ENCODE measurements at regions not wholly inside any gene's neighbourhood (a gene's known extent, or its start where the extent isn't known, plus 50 kb on each side); places are given as distances from the start of the nearest gene placed in this dataset.

DNA sequence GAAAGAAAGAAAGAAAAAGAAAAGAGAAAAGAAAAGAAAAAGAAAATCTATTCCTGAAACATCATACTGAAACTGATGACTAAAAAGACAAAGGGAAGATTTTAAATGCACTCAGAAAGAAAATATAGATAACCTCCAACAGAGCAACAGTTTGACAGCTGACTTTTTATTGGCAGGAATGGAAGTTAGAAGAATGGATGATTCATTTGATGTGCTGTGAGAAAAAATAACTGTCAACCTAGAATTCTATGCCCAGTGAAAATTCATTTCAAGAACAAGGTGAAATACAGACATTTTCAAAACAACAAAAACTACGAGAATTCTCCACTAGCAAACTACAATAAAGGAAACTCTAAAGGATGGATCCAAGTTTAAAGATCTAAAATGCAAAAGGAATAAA, 50.5 kb upstream of the HSPA12A start:
- no peak for DNase-seq (ENCODE audit: low read depth in 2 of 2)

DNA sequence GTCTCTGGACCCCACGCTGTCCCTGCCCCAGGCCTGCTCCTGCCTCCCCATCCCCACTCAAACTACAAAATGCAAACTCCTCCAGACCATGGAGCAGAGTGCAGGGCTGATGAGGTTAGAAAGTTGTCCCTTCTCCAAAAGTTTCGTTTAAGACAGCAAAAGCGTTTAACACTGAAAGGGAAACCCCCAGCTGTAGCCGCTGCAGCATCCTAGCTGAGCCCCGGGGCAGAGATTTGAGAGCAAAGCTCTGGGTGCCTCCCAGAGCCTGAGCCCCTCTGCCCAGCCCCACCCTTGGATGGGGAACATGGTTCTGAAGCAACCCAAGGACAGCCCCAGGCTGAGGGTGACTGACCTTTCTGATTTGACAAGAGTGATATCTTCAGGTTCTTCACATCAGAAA, 52.8 kb upstream of the ENO4 start:
- no peak for DNase-seq (ENCODE audit: low read depth in 2 of 2)

DNA sequence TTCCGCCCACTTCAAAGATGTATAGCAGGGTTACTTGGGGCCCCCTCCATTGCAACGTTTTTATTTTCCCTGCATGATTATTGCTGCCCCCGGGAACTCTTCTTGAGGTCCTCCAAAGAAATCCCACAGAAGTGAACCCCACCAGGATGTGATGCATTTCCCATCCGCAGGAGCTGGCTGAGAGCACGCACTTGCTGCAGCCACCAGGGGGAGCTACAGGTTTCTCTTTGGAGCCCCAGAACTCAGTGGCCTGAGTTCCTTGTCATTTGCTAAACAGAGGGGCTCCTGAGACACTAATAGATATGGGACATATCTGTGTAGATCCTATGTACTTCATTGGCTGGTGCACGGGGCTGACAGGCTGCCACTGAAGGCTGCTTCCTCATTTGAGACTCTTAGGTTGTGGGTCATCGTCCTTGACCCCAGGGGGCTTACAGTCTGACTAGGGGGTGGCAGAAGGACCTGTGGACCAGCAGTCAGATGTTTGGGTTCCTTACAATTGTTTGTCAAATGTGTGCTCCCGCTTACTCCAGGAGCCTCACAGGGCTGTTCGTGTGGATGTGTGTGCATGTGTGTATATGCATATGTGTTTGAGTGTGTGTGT, 52.3 kb upstream of the ENO4 start:
- peak; percentile 63 to 68 for DNase-seq (ENCODE audit: low read depth in 2 of 2)

DNA sequence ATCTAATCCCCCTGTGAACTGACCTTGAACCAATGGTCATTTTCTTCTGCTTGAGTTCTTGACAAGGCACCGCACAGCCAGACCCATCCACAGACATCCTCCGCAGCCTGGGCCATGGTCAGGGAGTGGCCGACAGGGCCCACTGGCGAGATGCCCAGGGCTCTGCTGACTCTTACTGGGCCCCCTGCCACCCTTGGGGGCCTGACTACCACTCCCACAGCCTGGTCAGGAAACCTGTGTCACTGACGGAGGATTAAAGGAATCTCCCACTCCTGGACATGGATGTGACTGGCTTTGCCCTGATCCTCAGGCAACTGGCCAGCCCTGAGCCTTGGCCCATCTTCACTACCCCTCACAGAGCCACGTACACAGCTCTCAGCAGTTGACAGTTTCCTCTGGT, 50.4 kb upstream of the ENO4 start:
- DNase-seq (ENCODE audit: low read depth in 2 of 2): no peak

Data from stimulated activated CD4-positive, alpha-beta T cell treated with anti-CD3 and anti-CD28 coated beads, Interleukin-4, amount 100 ng/mL, for 48 hours (primary cell).